GDM1 (cell line): ENCODE measurements at regions not wholly inside any gene's neighbourhood (a gene's known extent, or its start where the extent isn't known, plus 50 kb on each side); places are given as distances from the start of the nearest gene placed in this dataset.

Source experiments
- DNase-seq: peaks from one replicate; lab custom pipeline; 2025; lab: John Stamatoyannopoulos, UW

GRCh38 chr9:4384750-4385149 is 84.9 kb upstream of the GLIS3 start:
- DNase-seq = no peak

- no peak for DNase-seq
These were observed 83.0 kb upstream of the GLIS3 start for GRCh38 chr9:4382722-4383317.

- no peak for DNase-seq
These were observed 81.9 kb upstream of the GLIS3 start for GRCh38 chr9:4381744-4382143.

- no peak for DNase-seq
These were observed 80.5 kb upstream of the GLIS3 start for GRCh38 chr9:4380406-4380805.

- no peak for DNase-seq
These were observed 75.7 kb upstream of the GLIS3 start for GRCh38 chr9:4375424-4376200.

GRCh38 chr9:4371108-4371507 is 71.2 kb upstream of the GLIS3 start:
- no peak for DNase-seq

- DNase-seq = no peak
These were observed 70.6 kb upstream of the GLIS3 start for GRCh38 chr9:4370501-4370900.

- peak; percentile 15 for DNase-seq
These were observed 66.9 kb upstream of the GLIS3 start for GRCh38 chr9:4366591-4367330.

- no peak for DNase-seq
These were observed 65.2 kb upstream of the GLIS3 start for GRCh38 chr9:4365055-4365454.

- DNase-seq = no peak
These were observed 62.4 kb upstream of the GLIS3 start for GRCh38 chr9:4362281-4362680.

- DNase-seq = no peak
These were observed 59.1 kb upstream of the GLIS3 start for GRCh38 chr9:4359016-4359415.

- DNase-seq = no peak
These were observed 58.1 kb upstream of the GLIS3 start for GRCh38 chr9:4357929-4358328.

- DNase-seq = no peak
These were observed 56.4 kb upstream of the GLIS3 start for GRCh38 chr9:4356306-4356705.

GRCh38 chr9:4353236-4353635 is 53.4 kb upstream of the GLIS3 start:
- no peak for DNase-seq

- no peak for DNase-seq
These were observed 50.0 kb upstream of the GLIS3 start for GRCh38 chr9:4349816-4350418.
